HEK293T (cell line): ENCODE measurements at regions not wholly inside any gene's neighbourhood (a gene's known extent, or its start where the extent isn't known, plus 50 kb on each side); places are given as distances from the start of the nearest gene placed in this dataset.
"Not testable (repeated sequence)": the region's sequence is repeated elsewhere in the genome, so short reads cannot be mapped to it uniquely, and the experiment has no call there.

ENCODE experiments used
- CTCF ChIA-PET: fragments of 350-600 bp; formaldehyde crosslinking; extraction: SDS; loops from one replicate; lab custom pipeline; 2021; ENCODE audit warnings: antibody characterized with exemption, inconsistent platforms; lab: Yijun Ruan, JAX
- POLR2A ChIA-PET: fragments of 350-600 bp; formaldehyde crosslinking; extraction: SDS; loops from one replicate; lab custom pipeline; 2020; ENCODE audit warnings: antibody characterized with exemption, inconsistent platforms; lab: Yijun Ruan, JAX
- DNase-seq: peaks from one replicate; pipeline ENCODE4 v3.0.0; 2012; ENCODE audit warnings: mixed read lengths; ENCODE audit errors: extremely low spot score
- ARNT ChIP-seq: fragments of 450-650 bp; IDR thresholded peaks from 2 replicates; pipeline ENCODE4 v1.6.1; 2017; ENCODE audit warnings: mild to moderate bottlenecking
- BHLHE40 ChIP-seq: fragments of 450-650 bp; IDR thresholded peaks from 2 replicates; pipeline ENCODE4 v1.6.1; 2016; ENCODE audit warnings: mild to moderate bottlenecking, moderate library complexity, borderline replicate concordance
- CTBP1 ChIP-seq: fragments of 450-650 bp; IDR thresholded peaks from 2 replicates; pipeline ENCODE4 v1.6.1; 2016; ENCODE audit warnings: borderline replicate concordance
- ELF4 ChIP-seq: fragments of 450-650 bp; IDR thresholded peaks from 2 replicates; pipeline ENCODE4 v1.6.1; 2017; ENCODE audit warnings: antibody characterized with exemption
- FOXA1 ChIP-seq: fragments of 450-650 bp; IDR thresholded peaks from 2 replicates; pipeline ENCODE4 v1.6.1; 2016; ENCODE audit warnings: mild to moderate bottlenecking
- FOXK2 ChIP-seq: fragments of 450-650 bp; IDR thresholded peaks from 2 replicates; pipeline ENCODE4 v1.6.1; 2016; ENCODE audit warnings: mild to moderate bottlenecking
- FOXM1 ChIP-seq: fragments of 450-650 bp; IDR thresholded peaks from 2 replicates; pipeline ENCODE4 v1.6.1; 2017; ENCODE audit warnings: mild to moderate bottlenecking, borderline replicate concordance
- HDGF ChIP-seq: fragments of 450-650 bp; IDR thresholded peaks from 2 replicates; pipeline ENCODE4 v1.6.1; 2017; ENCODE audit warnings: antibody characterized with exemption, borderline replicate concordance
- L3MBTL2 ChIP-seq: fragments of 450-650 bp; conservative IDR thresholded peaks from 2 replicates; pipeline ENCODE4 v1.6.1; 2016; ENCODE audit warnings: mild to moderate bottlenecking
- LEF1 ChIP-seq: fragments of 450-650 bp; IDR thresholded peaks from 2 replicates; pipeline ENCODE4 v1.6.1; 2017; ENCODE audit warnings: mild to moderate bottlenecking, borderline replicate concordance
- NFRKB ChIP-seq: fragments of 450-650 bp; IDR thresholded peaks from 2 replicates; pipeline ENCODE4 v1.6.1; 2016; ENCODE audit warnings: mild to moderate bottlenecking, moderate library complexity
- SP1 ChIP-seq: fragments of 450-650 bp; IDR thresholded peaks from 2 replicates; pipeline ENCODE4 v1.6.1; 2017
- SUZ12 ChIP-seq: fragments of 450-650 bp; IDR thresholded peaks from 2 replicates; pipeline ENCODE4 v1.6.1; 2016; ENCODE audit warnings: mild to moderate bottlenecking
- TARDBP ChIP-seq: fragments of 450-650 bp; IDR thresholded peaks from 2 replicates; pipeline ENCODE4 v1.6.1; 2016
- ZNF384 ChIP-seq: fragments of 450-650 bp; IDR thresholded peaks from 2 replicates; pipeline ENCODE4 v1.6.1; 2016
- TF ChIP-seq, protein P1 (sequence below): fragments of 450-650 bp; IDR thresholded peaks from 2 replicates; pipeline ENCODE4 v1.6.1; 2016

DNA sequence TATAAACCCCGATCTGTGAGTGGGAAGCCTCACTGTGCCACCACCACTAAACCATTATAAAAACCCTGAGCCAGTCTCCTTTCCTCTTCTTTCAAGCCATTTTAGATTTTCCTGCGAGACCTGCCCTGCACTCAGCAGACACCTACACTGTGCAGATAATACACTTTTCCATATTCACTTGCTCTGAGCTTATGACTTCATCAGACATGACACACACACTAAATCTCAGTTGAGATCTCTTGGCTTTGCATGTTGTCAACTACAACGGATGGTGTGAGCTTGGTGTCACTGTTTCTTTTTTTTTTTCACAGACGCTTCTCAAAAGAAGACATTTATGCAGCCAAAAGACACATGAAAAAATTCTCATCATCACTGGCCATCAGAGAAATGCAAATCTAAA is 839.0 kb downstream of the TMEM121 start:
- POLR2A ChIA-PET, DNase-seq, CTCF ChIA-PET: not testable (repeated sequence)

DNA sequence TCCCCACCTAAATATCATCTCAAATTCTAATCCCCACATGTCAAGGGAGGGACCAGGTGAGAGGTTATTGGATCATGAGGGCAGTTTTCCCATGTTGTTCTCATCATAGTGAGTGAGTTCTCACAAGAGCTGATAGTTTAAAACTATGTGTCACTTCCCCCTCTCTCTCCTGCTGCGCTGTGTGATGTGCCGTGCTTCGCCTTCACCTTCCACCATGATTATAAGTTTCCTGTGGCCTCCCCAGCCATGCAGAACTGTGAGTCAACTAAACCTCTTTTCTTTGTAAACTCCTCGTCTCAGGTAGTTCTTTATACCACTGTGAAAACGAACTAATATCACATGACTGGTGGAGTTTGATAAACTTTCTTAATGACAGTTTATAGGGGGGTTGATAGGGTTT is 839.5 kb downstream of the TMEM121 start:
- CTCF ChIA-PET: not testable (repeated sequence)

DNA sequence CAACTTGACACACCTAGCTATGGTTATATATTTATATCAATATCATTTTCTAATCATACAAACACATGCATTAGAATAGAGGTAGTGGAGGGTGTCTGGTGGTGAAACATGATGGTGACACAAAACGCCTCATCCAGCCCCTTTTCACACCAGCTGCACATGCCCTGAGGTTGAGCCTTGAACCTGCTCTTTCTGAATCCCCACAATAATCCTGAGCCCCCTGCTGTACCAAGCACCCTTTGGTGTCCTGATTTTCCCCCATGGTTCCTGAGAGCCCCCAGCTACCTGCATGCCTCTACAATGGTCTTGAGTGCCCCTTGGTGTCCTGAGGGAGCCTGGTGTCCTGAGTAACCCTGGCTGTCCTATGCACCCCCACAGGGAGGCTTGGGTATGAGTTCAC is 840.6 kb downstream of the TMEM121 start:
- POLR2A ChIA-PET, CTCF ChIA-PET, DNase-seq: not testable (repeated sequence)

More for the DNA sequence above, 839.5 kb downstream of the TMEM121 start:
- DNase-seq, POLR2A ChIA-PET: not testable (repeated sequence)

DNA sequence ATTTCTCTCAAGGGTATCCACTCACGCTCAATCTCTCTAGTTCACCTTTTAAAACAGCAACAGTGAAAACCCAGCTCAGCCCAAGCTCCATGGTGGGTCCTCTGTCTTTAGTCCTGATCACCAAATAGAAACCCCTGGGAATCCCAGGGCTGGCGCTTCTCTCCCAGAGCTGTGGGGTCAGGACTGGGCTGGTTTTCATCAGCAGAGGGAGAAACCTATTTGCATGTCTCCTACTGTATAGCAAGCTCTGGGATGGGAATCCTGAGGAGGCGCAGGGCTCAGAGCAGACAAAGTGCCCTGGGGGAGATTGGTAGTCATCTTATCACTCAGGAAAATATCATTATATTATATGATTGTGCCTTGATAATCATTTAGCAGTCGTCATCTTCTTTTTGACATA is 843.1 kb downstream of the TMEM121 start:
- POLR2A ChIA-PET, CTCF ChIA-PET, DNase-seq: not testable (repeated sequence)

DNA sequence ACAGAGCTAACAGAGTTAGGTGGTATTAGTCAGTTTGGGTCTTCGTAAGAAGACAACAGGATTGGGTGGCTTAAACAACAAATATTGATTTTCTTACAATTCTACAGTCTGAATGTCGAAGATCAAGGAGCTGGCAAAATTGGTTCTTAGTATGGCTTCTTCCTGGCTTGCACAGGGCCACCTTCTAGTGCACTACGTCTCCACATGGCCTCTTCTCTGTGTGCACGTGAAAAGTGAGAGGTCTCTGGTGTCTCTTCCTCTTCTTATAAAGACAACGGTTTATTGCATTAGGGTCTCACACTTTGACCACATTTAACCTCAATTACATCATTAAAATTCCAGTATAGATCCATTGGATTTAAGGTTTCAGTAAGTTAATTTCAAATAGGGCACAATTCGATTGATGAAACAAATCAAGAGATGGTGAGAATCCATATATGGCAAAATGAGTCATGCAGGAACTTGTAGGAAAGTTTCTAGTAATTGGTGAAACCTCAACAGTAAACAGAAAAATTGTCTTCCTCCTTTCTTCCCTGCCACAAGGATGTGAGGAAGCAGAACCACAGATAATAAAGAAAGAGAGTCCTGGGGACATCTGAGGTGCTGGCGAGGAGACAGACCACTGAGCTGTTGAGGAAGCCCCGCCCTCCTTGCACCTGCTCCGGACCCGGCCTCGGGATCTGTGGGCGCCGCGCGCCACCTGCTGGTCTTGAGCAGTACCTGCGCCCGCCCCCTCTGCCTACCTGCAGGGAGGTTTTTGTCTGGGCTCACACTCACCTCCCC is 846.7 kb downstream of the TMEM121 start:
- CTCF ChIA-PET: no interaction called here

DNA sequence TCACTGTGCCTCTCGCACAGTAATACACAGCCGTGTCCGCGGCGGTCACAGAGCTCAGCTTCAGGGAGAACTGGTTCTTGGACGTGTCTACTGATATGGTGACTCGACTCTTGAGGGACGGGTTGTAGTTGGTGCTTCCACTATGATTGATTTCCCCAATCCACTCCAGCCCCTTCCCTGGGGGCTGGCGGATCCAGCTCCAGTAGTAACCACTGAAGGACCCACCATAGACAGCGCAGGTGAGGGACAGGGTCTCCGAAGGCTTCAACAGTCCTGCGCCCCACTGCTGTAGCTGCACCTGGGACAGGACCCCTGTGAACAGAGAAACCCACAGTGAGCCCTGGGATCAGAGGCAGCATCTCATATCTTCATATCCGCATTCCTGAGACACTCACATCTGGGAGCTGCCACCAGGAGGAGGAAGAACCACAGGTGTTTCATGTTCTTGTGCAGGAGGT is 847.3 kb downstream of the TMEM121 start:
- DNase-seq, POLR2A ChIA-PET, CTCF ChIA-PET: not testable (repeated sequence)

More for the DNA sequence above, 846.7 kb downstream of the TMEM121 start:
- no peak for TF ChIP-seq LEF1
- no peak for TF ChIP-seq FOXA1
- no peak for TF ChIP-seq ARNT
- TF ChIP-seq BHLHE40: no peak
- no peak for TF ChIP-seq NFRKB
- TF ChIP-seq TARDBP: no peak
- TF ChIP-seq FOXM1: no peak
- TF ChIP-seq ZNF384: no peak
- no peak for TF ChIP-seq SUZ12
- TF ChIP-seq HDGF: no peak
- TF ChIP-seq, protein P1, sequence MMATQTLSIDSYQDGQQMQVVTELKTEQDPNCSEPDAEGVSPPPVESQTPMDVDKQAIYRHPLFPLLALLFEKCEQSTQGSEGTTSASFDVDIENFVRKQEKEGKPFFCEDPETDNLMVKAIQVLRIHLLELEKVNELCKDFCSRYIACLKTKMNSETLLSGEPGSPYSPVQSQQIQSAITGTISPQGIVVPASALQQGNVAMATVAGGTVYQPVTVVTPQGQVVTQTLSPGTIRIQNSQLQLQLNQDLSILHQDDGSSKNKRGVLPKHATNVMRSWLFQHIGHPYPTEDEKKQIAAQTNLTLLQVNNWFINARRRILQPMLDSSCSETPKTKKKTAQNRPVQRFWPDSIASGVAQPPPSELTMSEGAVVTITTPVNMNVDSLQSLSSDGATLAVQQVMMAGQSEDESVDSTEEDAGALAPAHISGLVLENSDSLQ: no peak
- TF ChIP-seq ELF4: no peak
- POLR2A ChIA-PET: no interaction called here
- DNase-seq: peak; percentile 77

DNA sequence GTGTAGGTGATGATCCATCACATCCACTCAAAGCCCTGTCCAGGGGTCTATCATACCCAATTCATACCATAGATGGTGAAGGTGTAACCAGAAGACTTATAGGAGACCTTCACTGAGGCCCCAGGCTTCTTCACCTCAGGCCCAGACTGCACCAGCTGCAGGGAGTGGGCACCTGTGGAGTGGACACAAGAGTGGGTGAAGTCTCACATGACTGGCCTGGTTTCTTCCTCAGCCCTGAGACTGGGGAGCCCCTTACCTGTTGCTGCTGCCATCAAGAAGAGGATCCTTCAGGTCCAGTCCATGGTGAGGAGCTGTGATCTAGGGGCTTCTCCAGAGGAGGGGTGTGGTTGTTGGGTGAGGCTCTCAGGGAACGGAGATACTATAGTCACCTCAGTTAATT is 851.0 kb downstream of the TMEM121 start:
- ChIA-PET CTCF (no interaction called here), POLR2A (no interaction called here)
- no peak for DNase-seq
- TF ChIP-seq ARNT (no peak), NFRKB (no peak), ZNF384 (no peak), L3MBTL2 (no peak), SP1 (no peak), FOXA1 (no peak), LEF1 (no peak), ELF4 (no peak), CTBP1 (no peak), HDGF (no peak), FOXK2 (no peak), BHLHE40 (no peak), FOXM1 (no peak), TARDBP (no peak), SUZ12 (no peak)
- TF ChIP-seq, protein P1: no peak

DNA sequence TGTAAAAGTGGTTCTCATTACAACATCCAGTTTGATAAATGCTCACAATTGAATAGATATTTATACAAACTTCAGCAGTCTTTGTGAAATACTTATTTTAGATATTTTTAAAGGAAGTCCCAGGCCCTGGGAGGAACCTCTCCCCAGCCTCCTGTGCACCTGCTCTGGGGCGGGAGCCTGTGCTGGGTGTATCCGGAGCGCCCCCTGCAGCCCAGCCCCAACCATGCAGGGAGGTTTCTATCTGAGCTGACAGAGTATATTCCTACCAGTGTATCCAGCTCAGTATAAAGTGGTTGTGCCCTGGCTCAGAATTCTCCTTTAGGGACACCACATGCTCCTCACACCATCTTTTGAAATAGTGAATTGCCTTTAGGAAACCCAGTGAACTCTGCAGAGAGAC is 851.8 kb downstream of the TMEM121 start:
- CTCF ChIA-PET: no interaction called here
- POLR2A ChIA-PET: no interaction called here
- no peak for TF ChIP-seq SP1
- TF ChIP-seq ELF4: no peak
- TF ChIP-seq FOXA1: no peak
- no peak for TF ChIP-seq BHLHE40
- no peak for TF ChIP-seq L3MBTL2
- TF ChIP-seq FOXK2: no peak
- TF ChIP-seq ZNF384: no peak
- no peak for TF ChIP-seq CTBP1
- TF ChIP-seq, protein P1: no peak
- no peak for TF ChIP-seq HDGF
- no peak for TF ChIP-seq SUZ12
- TF ChIP-seq ARNT: no peak
- no peak for TF ChIP-seq FOXM1
- no peak for TF ChIP-seq TARDBP
- no peak for TF ChIP-seq LEF1
- TF ChIP-seq NFRKB: no peak
- no peak for DNase-seq
